GM13977 (cell line): ENCODE measurements at regions not wholly inside any gene's neighbourhood (a gene's known extent, or its start where the extent isn't known, plus 50 kb on each side); places are given as distances from the start of the nearest gene placed in this dataset.
A peak's percentile ranks its signal among the peaks of the same experiment; 100 is the strongest.

Experiments
- DNase-seq: peaks from one replicate; pipeline ENCODE4 v3.0.0; 2012; ENCODE audit warnings: low spot score
- in situ Hi-C: fragments of 300-500 bp; cut with MboI; formaldehyde crosslinking; loops from one replicate; pipeline ENCODE4 v1.12.0; 2022; ENCODE audit warnings: low sequenced_read_pairs, low pct_unique_long_range_greater_than_20kb, mixed read lengths, inconsistent platforms; ENCODE audit not compliant: unreplicated experiment
- TF ChIP-seq, protein P1 (sequence below): IDR thresholded peaks from 2 replicates; pipeline ENCODE4 v1.5.1; 2012; ENCODE audit warnings: mild to moderate bottlenecking, control low read depth; ENCODE audit not compliant: insufficient read depth; ENCODE audit errors: extremely low read depth, missing control alignments

DNA sequence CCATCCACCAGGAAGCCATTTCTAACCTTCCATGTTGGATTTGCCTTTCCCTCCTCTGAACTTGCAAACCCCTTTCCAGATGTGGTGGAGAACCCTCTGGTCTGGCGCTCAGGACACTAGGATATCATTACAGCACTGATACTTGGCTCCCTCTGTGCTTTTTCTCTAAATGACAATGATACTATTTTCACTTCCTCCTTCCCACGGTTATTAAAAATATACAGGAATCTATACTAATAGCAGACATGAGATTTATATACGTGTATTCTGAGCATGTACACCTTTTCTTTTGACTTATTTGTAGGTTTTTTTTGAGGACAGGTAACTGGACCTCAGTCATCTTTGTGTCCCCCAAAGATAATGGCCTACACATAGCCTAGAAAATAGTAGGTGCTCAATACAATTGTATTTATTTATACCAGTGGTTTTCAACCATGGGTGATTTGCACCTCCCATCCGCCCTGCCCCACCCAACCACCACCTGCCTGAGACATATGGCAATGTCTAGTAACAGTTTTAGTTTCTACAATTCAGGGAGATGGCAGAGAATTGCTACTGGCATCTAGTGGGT, 60.4 kb upstream of the PLAC8 start:
- in situ Hi-C loops = no loop called here
- peak; percentile 37 for DNase-seq
- TF ChIP-seq, protein P1, sequence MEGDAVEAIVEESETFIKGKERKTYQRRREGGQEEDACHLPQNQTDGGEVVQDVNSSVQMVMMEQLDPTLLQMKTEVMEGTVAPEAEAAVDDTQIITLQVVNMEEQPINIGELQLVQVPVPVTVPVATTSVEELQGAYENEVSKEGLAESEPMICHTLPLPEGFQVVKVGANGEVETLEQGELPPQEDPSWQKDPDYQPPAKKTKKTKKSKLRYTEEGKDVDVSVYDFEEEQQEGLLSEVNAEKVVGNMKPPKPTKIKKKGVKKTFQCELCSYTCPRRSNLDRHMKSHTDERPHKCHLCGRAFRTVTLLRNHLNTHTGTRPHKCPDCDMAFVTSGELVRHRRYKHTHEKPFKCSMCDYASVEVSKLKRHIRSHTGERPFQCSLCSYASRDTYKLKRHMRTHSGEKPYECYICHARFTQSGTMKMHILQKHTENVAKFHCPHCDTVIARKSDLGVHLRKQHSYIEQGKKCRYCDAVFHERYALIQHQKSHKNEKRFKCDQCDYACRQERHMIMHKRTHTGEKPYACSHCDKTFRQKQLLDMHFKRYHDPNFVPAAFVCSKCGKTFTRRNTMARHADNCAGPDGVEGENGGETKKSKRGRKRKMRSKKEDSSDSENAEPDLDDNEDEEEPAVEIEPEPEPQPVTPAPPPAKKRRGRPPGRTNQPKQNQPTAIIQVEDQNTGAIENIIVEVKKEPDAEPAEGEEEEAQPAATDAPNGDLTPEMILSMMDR = no peak

GRCh38 chr4:83172371-83172770, 57.8 kb upstream of the PLAC8 start:
- TF ChIP-seq, protein P1 = no peak
- in situ Hi-C loops = no loop called here
- DNase-seq = no peak

DNA sequence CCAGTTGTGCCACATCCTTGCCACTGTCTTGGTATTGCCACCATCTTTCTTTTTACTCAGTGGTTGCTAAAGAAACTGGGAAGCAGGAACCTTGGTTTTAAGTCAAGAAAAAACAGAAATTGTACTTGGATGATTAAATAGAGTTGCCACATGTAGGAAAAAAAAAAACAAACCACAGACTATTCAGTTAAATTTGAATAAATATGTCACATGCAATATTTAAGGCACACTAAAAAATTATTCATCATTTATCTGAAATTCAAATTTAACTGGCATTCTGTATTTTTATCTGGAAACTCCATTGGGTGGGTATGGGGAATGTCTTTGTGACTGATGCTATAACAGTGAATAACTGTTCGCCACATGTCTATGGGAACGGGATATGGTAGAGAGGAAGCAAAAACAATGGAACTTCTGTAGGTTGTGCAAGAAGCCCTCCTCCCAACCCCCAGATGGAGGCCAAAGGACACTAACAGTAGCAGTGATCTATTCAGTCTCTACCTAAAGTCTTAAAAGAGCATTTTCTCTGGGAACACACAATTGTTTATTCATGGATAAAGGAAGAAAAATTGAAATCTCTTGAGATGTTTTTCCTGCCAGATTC, 57.0 kb upstream of the PLAC8 start:
- in situ Hi-C loops = no loop called here
- no peak for DNase-seq
- TF ChIP-seq, protein P1 = no peak

DNA sequence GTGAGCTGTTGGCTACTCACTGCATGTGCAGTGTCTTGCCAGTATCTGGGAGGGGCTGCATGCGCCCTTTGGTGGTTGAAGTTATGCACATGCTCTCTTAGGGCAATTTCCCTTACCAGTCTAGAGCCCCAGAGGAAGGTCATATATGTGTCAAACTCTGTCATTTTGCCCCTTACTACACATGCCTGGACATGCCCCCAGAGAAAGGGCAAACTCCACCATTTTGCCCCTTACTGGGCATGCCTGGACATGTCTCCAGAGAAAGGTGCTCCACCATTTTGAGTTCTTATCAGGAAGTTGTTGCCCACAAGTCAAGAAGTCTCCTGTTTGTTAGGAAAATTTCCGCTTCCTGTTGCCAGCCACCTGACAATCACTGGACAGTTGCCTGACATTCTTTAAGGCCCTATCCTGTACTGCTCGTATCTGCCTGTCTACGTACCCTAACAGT, 56.4 kb upstream of the PLAC8 start:
- TF ChIP-seq, protein P1 = no peak
- in situ Hi-C loops = no loop called here
- DNase-seq = no peak
